NCI-H2029 treated with DMSO at 0.1 percent for 48 hours (cell line): ENCODE measurements at regions not wholly inside any gene's neighbourhood (a gene's known extent, or its start where the extent isn't known, plus 50 kb on each side); places are given as distances from the start of the nearest gene placed in this dataset.

Source experiments
- DNase-seq: peaks from one replicate; lab custom pipeline; 2025; lab: John Stamatoyannopoulos, UW

- DNase-seq: no peak
Measured at GRCh38 chr9:12539580-12539975, 153.6 kb upstream of the TYRP1 start.

GRCh38 chr9:12544700-12545099 is 148.5 kb upstream of the TYRP1 start:
- no peak for DNase-seq

GRCh38 chr9:12554636-12555035 is 138.5 kb upstream of the TYRP1 start:
- no peak for DNase-seq

DNA sequence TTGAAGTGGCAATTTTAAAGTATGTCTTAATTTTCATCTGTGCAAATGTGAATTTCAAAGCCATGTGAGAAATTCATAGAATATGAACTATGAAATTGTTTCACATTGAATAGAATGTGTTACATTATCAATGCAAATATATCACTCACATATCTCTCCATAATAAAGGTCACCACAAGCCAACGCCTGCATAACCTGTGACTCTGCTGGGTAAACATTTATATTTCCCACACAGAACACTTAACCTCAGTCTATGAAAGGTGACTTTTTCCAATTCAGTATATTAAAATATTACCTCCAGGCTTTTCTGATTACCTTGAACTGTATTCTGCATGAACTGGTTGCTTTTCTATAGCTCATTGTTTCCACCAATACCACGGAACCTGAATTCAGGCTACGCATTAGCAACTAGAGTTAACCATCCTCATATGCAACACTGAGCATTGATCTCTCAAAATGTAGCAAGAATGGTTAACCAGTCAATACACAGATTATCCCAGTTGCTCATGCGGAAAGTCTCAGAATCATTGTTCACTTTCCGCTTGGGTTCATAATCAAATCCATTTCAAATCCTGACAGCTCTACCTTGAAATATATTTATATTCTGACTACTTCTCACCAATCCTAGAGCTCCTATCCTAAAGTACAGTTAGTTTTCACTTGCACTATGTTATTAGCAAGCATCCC is 126.6 kb upstream of the TYRP1 start:
- no peak for DNase-seq

GRCh38 chr9:12584656-12585522 is 108.3 kb upstream of the TYRP1 start:
- no peak for DNase-seq

- no peak for DNase-seq
Measured at GRCh38 chr9:12595400-12595799, 97.8 kb upstream of the TYRP1 start.

DNA sequence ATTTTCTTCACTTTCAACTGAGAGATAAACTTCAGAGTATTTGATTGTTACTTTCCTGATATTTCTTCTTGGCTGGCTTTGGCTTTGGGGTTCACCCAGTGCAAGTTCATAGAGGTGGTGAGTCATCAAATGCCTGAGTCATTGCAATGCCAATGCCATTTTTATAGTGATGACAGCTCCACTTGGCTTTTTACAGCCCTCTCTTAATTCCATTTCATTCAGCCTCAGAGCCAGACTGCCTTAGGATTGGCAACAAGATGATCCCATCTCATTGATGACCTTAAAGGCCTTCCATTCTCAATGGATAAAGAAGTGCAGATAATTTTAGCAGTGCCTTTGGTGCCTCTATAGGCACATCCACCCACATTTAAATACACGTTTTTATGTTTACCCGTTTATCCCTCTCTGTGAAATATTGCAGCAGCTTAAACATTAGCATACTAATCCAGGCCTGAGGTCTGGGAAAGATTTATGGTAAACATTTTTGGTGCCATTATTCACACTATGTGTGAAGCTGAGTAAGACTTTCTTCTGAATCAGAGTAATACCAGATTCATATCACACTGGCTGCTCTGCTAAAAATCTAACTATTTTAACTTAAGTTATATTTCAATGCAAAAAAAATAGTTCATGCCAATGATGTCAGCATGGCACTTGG is 88.9 kb upstream of the TYRP1 start:
- no peak for DNase-seq

- no peak for DNase-seq
Measured at GRCh38 chr9:12612211-12612770, 80.9 kb upstream of the TYRP1 start.

DNA sequence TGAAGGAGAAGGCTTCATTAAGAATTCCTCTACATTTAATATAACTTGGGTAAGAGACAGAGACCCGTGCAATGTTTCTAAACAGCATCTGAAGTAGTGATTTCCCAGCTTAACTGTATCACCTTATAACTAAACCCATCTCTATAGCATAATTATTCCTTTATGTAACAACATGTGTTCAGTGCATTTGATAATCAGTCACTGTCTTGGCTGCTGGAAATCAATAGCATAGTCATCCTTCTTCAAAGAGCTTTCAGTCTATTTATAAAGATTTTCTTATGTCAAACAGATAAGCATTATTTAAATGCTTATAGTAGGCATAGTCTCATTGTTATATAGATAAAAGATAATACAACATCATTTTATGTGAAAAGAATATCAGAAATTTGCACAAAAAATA is 80.1 kb upstream of the TYRP1 start:
- no peak for DNase-seq

DNA sequence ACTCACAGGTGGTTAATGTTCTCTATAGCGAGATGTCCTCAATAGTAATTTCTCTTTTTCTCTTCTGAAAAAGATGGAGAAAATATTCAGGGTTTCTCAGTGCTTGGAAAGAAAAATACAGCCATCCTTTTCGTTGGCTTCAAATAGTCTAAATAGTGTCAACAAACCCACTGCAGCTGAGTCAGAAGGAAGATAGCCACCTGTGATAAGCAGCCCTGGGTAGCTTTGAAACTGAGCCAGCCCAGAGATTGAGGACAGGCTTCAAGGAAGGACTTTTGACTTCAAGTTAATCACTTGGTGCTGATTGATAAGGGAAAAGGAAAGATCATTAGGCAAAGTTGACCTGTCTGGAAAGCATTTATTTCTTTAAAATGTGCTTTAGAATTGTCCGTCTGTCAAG is 78.7 kb upstream of the TYRP1 start:
- DNase-seq: no peak

- DNase-seq: no peak
Measured at GRCh38 chr9:12618956-12619355, 74.2 kb upstream of the TYRP1 start.

DNA sequence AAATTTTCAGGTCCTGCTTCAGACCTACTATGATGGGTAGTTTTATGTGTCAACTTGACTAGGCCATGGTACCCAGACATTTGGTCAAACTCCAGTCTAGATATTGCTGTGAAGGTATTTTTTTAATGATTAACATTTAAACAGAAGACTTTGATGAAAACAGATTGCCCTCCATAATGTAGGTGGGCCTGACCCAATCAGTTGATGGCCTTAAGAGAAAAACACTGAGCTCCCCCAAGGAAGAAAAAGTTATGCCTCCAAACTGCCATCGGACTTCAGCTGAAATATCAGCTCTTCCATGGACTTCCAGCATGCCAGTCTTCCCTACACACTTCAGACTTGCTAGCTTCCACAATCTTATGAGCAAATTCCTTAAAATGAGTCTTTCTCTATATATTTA is 67.3 kb upstream of the TYRP1 start:
- no peak for DNase-seq

- DNase-seq: no peak
Measured at GRCh38 chr9:12627096-12627495, 66.1 kb upstream of the TYRP1 start.

- no peak for DNase-seq
Measured at GRCh38 chr9:12628546-12628945, 64.6 kb upstream of the TYRP1 start.

- no peak for DNase-seq
Measured at GRCh38 chr9:12629067-12629466, 64.1 kb upstream of the TYRP1 start.

GRCh38 chr9:12631866-12632265 is 61.3 kb upstream of the TYRP1 start:
- DNase-seq: no peak

DNA sequence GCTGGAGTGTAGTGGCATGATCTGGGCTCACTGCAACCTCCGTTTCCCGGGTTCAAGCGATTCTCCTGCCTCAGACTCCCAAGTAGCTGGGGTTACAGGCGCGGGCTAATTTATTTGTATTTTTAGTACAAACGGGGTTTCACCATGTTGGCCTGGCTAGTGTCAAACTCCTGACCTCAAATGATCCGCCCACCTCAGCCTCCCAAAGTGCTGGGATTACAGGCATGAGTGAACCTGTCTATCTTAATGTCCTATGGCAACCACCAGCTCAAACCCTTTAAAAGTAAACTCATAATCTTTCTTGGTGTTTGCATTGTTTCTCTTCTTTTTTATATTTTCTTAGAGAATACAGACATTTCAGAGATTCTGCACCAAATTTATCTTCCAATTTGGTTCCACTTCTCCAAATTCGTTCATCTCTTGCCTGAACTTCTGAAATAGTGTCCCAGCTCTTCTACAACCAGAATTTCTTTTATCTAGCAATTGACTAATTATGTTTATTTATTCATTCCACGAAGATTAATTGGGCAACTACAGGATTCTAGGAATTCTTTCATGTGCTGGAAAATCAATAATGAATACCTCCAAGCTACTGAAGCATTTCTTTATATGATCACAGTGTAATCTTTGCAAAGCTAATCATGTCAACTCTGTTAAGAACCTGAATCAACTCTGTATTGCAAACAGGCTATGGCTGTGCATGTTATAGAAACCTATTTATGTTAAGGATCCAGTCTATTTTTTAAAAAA is 60.0 kb upstream of the TYRP1 start:
- DNase-seq: no peak

GRCh38 chr9:12640016-12640587 is 53.1 kb upstream of the TYRP1 start:
- peak; percentile 4 for DNase-seq

DNA sequence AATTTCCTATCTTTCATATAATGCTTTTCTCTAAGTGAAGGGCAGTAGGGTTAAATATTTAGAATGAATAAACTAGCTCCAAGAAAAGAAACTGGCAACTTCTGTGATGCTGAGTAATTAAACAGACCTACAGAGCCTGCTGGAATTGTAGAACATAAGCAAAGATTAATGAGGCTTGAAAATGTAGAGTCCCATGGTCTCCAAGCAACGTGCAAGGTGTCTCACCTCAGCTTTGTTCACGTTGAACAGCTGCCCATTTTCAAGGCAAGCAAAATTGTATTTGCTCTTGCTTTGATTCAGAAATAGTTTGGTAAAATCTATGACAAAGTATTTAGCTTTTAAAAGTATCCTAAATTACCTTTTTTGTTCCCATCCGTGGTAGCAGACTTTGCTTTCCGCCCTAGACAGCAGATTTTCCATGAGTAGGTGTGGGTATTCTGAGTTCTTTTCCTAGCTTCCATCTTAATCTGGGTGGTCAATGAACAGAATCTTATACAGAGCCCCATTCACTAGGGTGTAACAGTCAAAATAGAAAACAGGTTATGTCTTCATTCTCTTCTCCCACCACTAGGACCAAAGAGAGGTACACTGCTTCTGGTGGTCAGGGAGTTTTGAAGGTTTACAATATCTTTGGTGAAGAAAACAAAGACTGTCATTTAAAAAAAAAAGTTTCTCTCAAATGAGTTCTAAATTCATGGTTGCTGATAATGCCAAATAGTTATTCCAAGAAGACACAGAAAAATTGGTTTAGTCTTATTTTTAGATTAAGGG is 52.1 kb upstream of the TYRP1 start:
- DNase-seq: no peak
